Natural killer cell treated with Interleukin-12 subunit alpha and Interleukin-12 subunit beta and Interleukin-15 and Interleukin-18, amount 100 ng/mL, for 72 hours (primary cell): ENCODE measurements at regions not wholly inside any gene's neighbourhood (a gene's known extent, or its start where the extent isn't known, plus 50 kb on each side); places are given as distances from the start of the nearest gene placed in this dataset.

ENCODE experiments used
- ATAC-seq, 2 donors: fragments of 150-1000 bp; cut with Tn5 transposase in 1 of 2; sonication (Bioruptor Pico), chemical (Tn5 transposase) in 1 of 2; 2 replicates each; pipeline ENCODE4 v1.10.0; 2021
- DNase-seq: peaks from one replicate; pipeline ENCODE4 v3.0.0; 2022; ENCODE audit warnings: low spot score
- H3K27ac Mint-ChIP-seq, 2 donors: 1 replicate in 1 of 2; 2 replicates in 1 of 2; pipeline ENCODE4 v1.8.0; 2022; ENCODE audit warnings: mixed read lengths in 2 of 2, mild to moderate bottlenecking in 1 of 2, moderate library complexity in 1 of 2
- H3K27me3 Mint-ChIP-seq, 2 donors: 1 replicate in 1 of 2; 2 replicates in 1 of 2; pipeline ENCODE4 v1.8.0; 2022; ENCODE audit warnings: mixed read lengths in 2 of 2
- H3K36me3 Mint-ChIP-seq: one replicate; pipeline ENCODE4 v1.8.0; 2022; ENCODE audit warnings: mixed read lengths
- H3K4me1 Mint-ChIP-seq, 2 donors: 1 replicate in 1 of 2; 2 replicates in 1 of 2; pipeline ENCODE4 v1.8.0; 2022; ENCODE audit warnings: low read depth in 2 of 2, mixed read lengths in 2 of 2, mild to moderate bottlenecking in 1 of 2
- H3K4me3 Mint-ChIP-seq: one replicate; pipeline ENCODE4 v1.8.0; 2022; ENCODE audit warnings: mixed read lengths
- H3K9me3 Mint-ChIP-seq: 2 replicates; pipeline ENCODE4 v1.8.0; 2022; ENCODE audit warnings: mixed read lengths

- Mint-ChIP-seq H3K27ac (no peak overlapping the region), H3K9me3 (no peaks in the 10 kb centered on the region), H3K4me1 (peaks cover 4 to 13% of the 10 kb centered on the region in 2 donors), H3K36me3 (no peaks in the 10 kb centered on the region), H3K27me3 (peaks cover 19 to 20% of the 10 kb centered on the region in 2 donors), H3K4me3 (no peak overlapping the region)
- DNase-seq (no peak), ATAC-seq (no peak)
Observed at GRCh38 chr6:170023620-170024521, 267.0 kb downstream of the DLL1 start.

GRCh38 chr6:170022827-170023619, 267.9 kb downstream of the DLL1 start:
- peaks cover 0 to 16% of the 10 kb centered on the region in 2 donors for H3K4me1 Mint-ChIP-seq
- DNase-seq (no peak), ATAC-seq (peak in 1 of 2 donors; percentile 31)
- H3K9me3 Mint-ChIP-seq, result no peaks in the 10 kb centered on the region
- no peak overlapping the region for H3K4me3 Mint-ChIP-seq
- H3K36me3 Mint-ChIP-seq, result no peaks in the 10 kb centered on the region
- no peak overlapping the region for H3K27ac Mint-ChIP-seq
- H3K27me3 Mint-ChIP-seq, result peaks cover 20 to 21% of the 10 kb centered on the region in 2 donors

GRCh38 chr6:170022291-170022722, 268.6 kb downstream of the DLL1 start:
- ATAC-seq, result no peak
- Mint-ChIP-seq H3K27ac (no peak overlapping the region), H3K4me3 (no peak overlapping the region), H3K9me3 (no peaks in the 10 kb centered on the region), H3K27me3 (peaks cover 19% of the 10 kb centered on the region in 2 donors), H3K36me3 (no peaks in the 10 kb centered on the region), H3K4me1 (peaks cover 2 to 11% of the 10 kb centered on the region in 2 donors)
- DNase-seq, result no peak

- H3K4me3 Mint-ChIP-seq, result no peak overlapping the region
- no peak for ATAC-seq
Observed at GRCh38 chr6:170021579-170021978, 269.3 kb downstream of the DLL1 start.

GRCh38 chr6:170019818-170020583, 268.6 kb downstream of the ERMARD start:
- Mint-ChIP-seq H3K9me3 (no peaks in the 10 kb centered on the region), H3K27me3 (peaks cover 23 to 25% of the 10 kb centered on the region in 2 donors), H3K4me1 (peaks cover 5 to 6% of the 10 kb centered on the region in 2 donors), H3K27ac (no peak overlapping the region), H3K4me3 (no peak overlapping the region), H3K36me3 (no peaks in the 10 kb centered on the region)
- DNase-seq, result no peak
- no peak for ATAC-seq

More at GRCh38 chr6:170021579-170021978, 269.3 kb downstream of the DLL1 start:
- no peaks in the 10 kb centered on the region for H3K36me3 Mint-ChIP-seq
- peaks cover 19 to 23% of the 10 kb centered on the region in 2 donors for H3K27me3 Mint-ChIP-seq
- peaks cover 5 to 6% of the 10 kb centered on the region in 2 donors for H3K4me1 Mint-ChIP-seq
- H3K27ac Mint-ChIP-seq, result no peak overlapping the region
- H3K9me3 Mint-ChIP-seq, result no peaks in the 10 kb centered on the region
- DNase-seq, result no peak

- peaks cover 25 to 28% of the 10 kb centered on the region in 2 donors for H3K27me3 Mint-ChIP-seq
- H3K36me3 Mint-ChIP-seq, result no peaks in the 10 kb centered on the region
- DNase-seq, result no peak
- no peaks in the 10 kb centered on the region for H3K9me3 Mint-ChIP-seq
- H3K4me1 Mint-ChIP-seq, result peaks cover 5 to 6% of the 10 kb centered on the region in 2 donors
- peak in 1 of 2 donors; percentile 32 for ATAC-seq
- no peak overlapping the region for H3K4me3 Mint-ChIP-seq
- H3K27ac Mint-ChIP-seq, result no peak overlapping the region
Observed at GRCh38 chr6:170018936-170019817, 267.8 kb downstream of the ERMARD start.

- H3K9me3 Mint-ChIP-seq, result no peaks in the 10 kb centered on the region
- ATAC-seq (peak in 1 of 2 donors; percentile 22), DNase-seq (no peak)
- no peak overlapping the region for H3K27ac Mint-ChIP-seq
- H3K27me3 Mint-ChIP-seq, result peaks cover 28 to 31% of the 10 kb centered on the region in 2 donors
- no peaks in the 10 kb centered on the region for H3K36me3 Mint-ChIP-seq
- peaks cover 5 to 6% of the 10 kb centered on the region in 2 donors for H3K4me1 Mint-ChIP-seq
- H3K4me3 Mint-ChIP-seq, result no peak overlapping the region
Observed at GRCh38 chr6:170018422-170018935, 267.1 kb downstream of the ERMARD start.

- Mint-ChIP-seq H3K27me3 (peaks cover 28 to 34% of the 10 kb centered on the region in 2 donors), H3K4me1 (peaks cover 5 to 6% of the 10 kb centered on the region in 2 donors), H3K36me3 (no peaks in the 10 kb centered on the region), H3K9me3 (no peaks in the 10 kb centered on the region), H3K4me3 (no peak overlapping the region), H3K27ac (no peak overlapping the region)
- DNase-seq (no peak), ATAC-seq (peak in 1 of 2 donors; percentile 39)
Observed at GRCh38 chr6:170017603-170018320, 266.3 kb downstream of the ERMARD start.

GRCh38 chr6:170013815-170014214, 262.4 kb downstream of the ERMARD start:
- no peaks in the 10 kb centered on the region for H3K9me3 Mint-ChIP-seq
- H3K4me1 Mint-ChIP-seq, result peaks cover 5 to 6% of the 10 kb centered on the region in 2 donors
- H3K27me3 Mint-ChIP-seq, result peaks cover 29 to 37% of the 10 kb centered on the region in 2 donors
- ATAC-seq, result no peak
- H3K4me3 Mint-ChIP-seq, result no peak overlapping the region
- DNase-seq, result no peak
- H3K36me3 Mint-ChIP-seq, result no peaks in the 10 kb centered on the region
- no peak overlapping the region for H3K27ac Mint-ChIP-seq

GRCh38 chr6:170012037-170012330, 260.6 kb downstream of the ERMARD start:
- Mint-ChIP-seq H3K27me3 (peaks cover 17 to 28% of the 10 kb centered on the region in 2 donors), H3K4me1 (peaks cover 0 to 1% of the 10 kb centered on the region in 2 donors), H3K27ac (no peak overlapping the region), H3K36me3 (no peaks in the 10 kb centered on the region), H3K4me3 (no peak overlapping the region), H3K9me3 (no peaks in the 10 kb centered on the region)
- DNase-seq (no peak), ATAC-seq (no peak)

GRCh38 chr6:170011204-170012036, 260.0 kb downstream of the ERMARD start:
- H3K27me3 Mint-ChIP-seq, result peaks cover 17 to 26% of the 10 kb centered on the region in 2 donors
- no peaks in the 10 kb centered on the region for H3K9me3 Mint-ChIP-seq
- no peaks in the 10 kb centered on the region for H3K4me1 Mint-ChIP-seq
- ATAC-seq (no peak), DNase-seq (no peak)
- H3K27ac Mint-ChIP-seq, result no peak overlapping the region
- no peaks in the 10 kb centered on the region for H3K36me3 Mint-ChIP-seq
- H3K4me3 Mint-ChIP-seq, result no peak overlapping the region
